GM23248 (cell line): ENCODE measurements at regions not wholly inside any gene's neighbourhood (a gene's known extent, or its start where the extent isn't known, plus 50 kb on each side); places are given as distances from the start of the nearest gene placed in this dataset.

ENCODE experiments used
- EZH2 ChIP-seq: fragments of 200-600 bp; sonication (generic); IDR thresholded peaks from 2 replicates; pipeline ENCODE4 v1.6.1; 2018; ENCODE audit warnings: antibody characterized with exemption, mild to moderate bottlenecking; ENCODE audit not compliant: insufficient read depth, poor library complexity, severe bottlenecking
- EZH2phosphoT487 ChIP-seq: fragments of 200-600 bp; sonication (generic); IDR thresholded peaks from 2 replicates; pipeline ENCODE4 v1.6.1; 2018; ENCODE audit warnings: antibody characterized with exemption, moderate library complexity, mild to moderate bottlenecking, low read depth; ENCODE audit not compliant: insufficient read depth

GRCh38 chr3:107035176-107035575 is 342.1 kb upstream of the CCDC54 start:
- TF ChIP-seq EZH2phosphoT487: no peak
- no peak for TF ChIP-seq EZH2
